HG03432 (cell line): ENCODE measurements at regions not wholly inside any gene's neighbourhood (a gene's known extent, or its start where the extent isn't known, plus 50 kb on each side); places are given as distances from the start of the nearest gene placed in this dataset.

Experiments used
- ATAC-seq: cut with Tn5 transposase; IDR thresholded peaks from one replicate; pipeline ENCODE4 v1.9.1; 2021; ENCODE audit warnings: mild to moderate bottlenecking, moderate library complexity; ENCODE audit not compliant: unreplicated experiment

- no peak for ATAC-seq
Observed at GRCh38 chr3:176933704-176934103, 263.6 kb downstream of the TBL1XR1 start.

GRCh38 chr3:176932433-176932832 is 264.8 kb downstream of the TBL1XR1 start:
- no peak for ATAC-seq

- no peak for ATAC-seq
Observed at GRCh38 chr3:176931991-176932390, 265.3 kb downstream of the TBL1XR1 start.

GRCh38 chr3:176930942-176931341 is 266.3 kb downstream of the TBL1XR1 start:
- ATAC-seq: no peak

GRCh38 chr3:176928582-176928931 is 268.7 kb downstream of the TBL1XR1 start:
- ATAC-seq: no peak

GRCh38 chr3:176927706-176928581 is 269.3 kb downstream of the TBL1XR1 start:
- ATAC-seq: no peak

GRCh38 chr3:176927280-176927679 is 270.0 kb downstream of the TBL1XR1 start:
- ATAC-seq: no peak

GRCh38 chr3:176926688-176927087 is 270.6 kb downstream of the TBL1XR1 start:
- no peak for ATAC-seq

- ATAC-seq: no peak
Observed at GRCh38 chr3:176926034-176926433, 271.2 kb downstream of the TBL1XR1 start.

GRCh38 chr3:176920766-176921160 is 276.5 kb downstream of the TBL1XR1 start:
- no peak for ATAC-seq

- ATAC-seq: no peak
Observed at GRCh38 chr3:176919836-176920765, 277.2 kb downstream of the TBL1XR1 start.

GRCh38 chr3:176916777-176917176 is 280.5 kb downstream of the TBL1XR1 start:
- ATAC-seq: no peak

- no peak for ATAC-seq
Observed at GRCh38 chr3:176914764-176915163, 282.5 kb downstream of the TBL1XR1 start.

- ATAC-seq: no peak
Observed at GRCh38 chr3:176911579-176911978, 285.7 kb downstream of the TBL1XR1 start.

GRCh38 chr3:176909044-176909443 is 288.2 kb downstream of the TBL1XR1 start:
- ATAC-seq: no peak

GRCh38 chr3:176906046-176906905 is 291.0 kb downstream of the TBL1XR1 start:
- ATAC-seq: no peak

GRCh38 chr3:176905331-176905730 is 292.0 kb downstream of the TBL1XR1 start:
- no peak for ATAC-seq

- ATAC-seq: no peak
Observed at GRCh38 chr3:176904506-176904905, 292.8 kb downstream of the TBL1XR1 start.

GRCh38 chr3:176896640-176897039 is 300.6 kb downstream of the TBL1XR1 start:
- ATAC-seq: no peak

- ATAC-seq: no peak
Observed at GRCh38 chr3:176896165-176896564, 301.1 kb downstream of the TBL1XR1 start.

- no peak for ATAC-seq
Observed at GRCh38 chr3:176879710-176880109, 317.6 kb downstream of the TBL1XR1 start.
